ENCODE measurements at regions not wholly inside any gene's neighbourhood (a gene's known extent, or its start where the extent isn't known, plus 50 kb on each side); places are given as distances from the start of the nearest gene placed in this dataset.

DNA sequence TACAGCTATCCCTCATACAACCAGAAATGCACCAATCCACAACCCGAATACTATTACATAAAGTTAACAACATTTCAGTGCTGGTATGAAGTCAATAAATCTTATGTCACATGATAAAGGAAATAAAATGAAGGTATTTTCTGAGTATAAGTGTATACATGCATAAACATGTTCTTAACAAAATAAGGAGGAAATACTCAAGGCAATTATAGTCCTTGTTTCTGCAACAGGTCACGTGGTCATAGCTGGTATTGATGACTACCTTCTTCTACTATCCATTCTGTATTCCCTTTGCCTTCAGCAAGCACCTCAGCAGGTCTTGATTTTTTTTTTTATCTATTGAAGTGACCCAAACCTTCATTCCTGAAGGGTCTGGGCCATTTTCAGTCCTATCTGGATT is 675.6 kb downstream of the RPL10L start:
- TF ChIP-seq, protein P1, sequence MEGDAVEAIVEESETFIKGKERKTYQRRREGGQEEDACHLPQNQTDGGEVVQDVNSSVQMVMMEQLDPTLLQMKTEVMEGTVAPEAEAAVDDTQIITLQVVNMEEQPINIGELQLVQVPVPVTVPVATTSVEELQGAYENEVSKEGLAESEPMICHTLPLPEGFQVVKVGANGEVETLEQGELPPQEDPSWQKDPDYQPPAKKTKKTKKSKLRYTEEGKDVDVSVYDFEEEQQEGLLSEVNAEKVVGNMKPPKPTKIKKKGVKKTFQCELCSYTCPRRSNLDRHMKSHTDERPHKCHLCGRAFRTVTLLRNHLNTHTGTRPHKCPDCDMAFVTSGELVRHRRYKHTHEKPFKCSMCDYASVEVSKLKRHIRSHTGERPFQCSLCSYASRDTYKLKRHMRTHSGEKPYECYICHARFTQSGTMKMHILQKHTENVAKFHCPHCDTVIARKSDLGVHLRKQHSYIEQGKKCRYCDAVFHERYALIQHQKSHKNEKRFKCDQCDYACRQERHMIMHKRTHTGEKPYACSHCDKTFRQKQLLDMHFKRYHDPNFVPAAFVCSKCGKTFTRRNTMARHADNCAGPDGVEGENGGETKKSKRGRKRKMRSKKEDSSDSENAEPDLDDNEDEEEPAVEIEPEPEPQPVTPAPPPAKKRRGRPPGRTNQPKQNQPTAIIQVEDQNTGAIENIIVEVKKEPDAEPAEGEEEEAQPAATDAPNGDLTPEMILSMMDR (IDR thresholded peaks at IDR 0.05; ENCODE audit: low read depth, low read length) = no peak
- no peak for TF ChIP-seq EZH2phosphoT487 (IDR thresholded peaks at IDR 0.05; ENCODE audit: low read depth)

All from OCI-LY3 (cell line).